Activated B cell treated with CpG ODN at 0.5 μM for 24 hours (primary cell): ENCODE measurements at regions not wholly inside any gene's neighbourhood (a gene's known extent, or its start where the extent isn't known, plus 50 kb on each side); places are given as distances from the start of the nearest gene placed in this dataset.

Experiments
- ATAC-seq: fragments of 200-7000 bp; cut with Tn5 transposase; one replicate; pipeline ENCODE4 v1.10.0; 2021; ENCODE audit warnings: low read depth, mild to moderate bottlenecking, moderate library complexity
- CTCF ChIA-PET: fragments of 350-600 bp; sonication (Branson Sonifier 250); formaldehyde crosslinking; loops from one replicate; lab custom pipeline; 2021; ENCODE audit warnings: antibody characterized with exemption; lab: Charles Lee
- POLR2A ChIA-PET: fragments of 350-600 bp; sonication (Branson Sonifier 250); formaldehyde crosslinking; loops from one replicate; lab custom pipeline; 2021; ENCODE audit warnings: antibody characterized with exemption; lab: Charles Lee
- DNase-seq: peaks from one replicate; pipeline ENCODE4 v3.0.0; 2022
- H3K27ac Mint-ChIP-seq: one replicate; pipeline ENCODE4 v1.8.0; 2020; ENCODE audit warnings: mixed read lengths
- H3K27me3 Mint-ChIP-seq: one replicate; pipeline ENCODE4 v1.8.0; 2021; ENCODE audit warnings: mixed read lengths
- H3K36me3 Mint-ChIP-seq: one replicate; pipeline ENCODE4 v1.8.0; 2021; ENCODE audit warnings: low read depth, mixed read lengths
- H3K4me1 Mint-ChIP-seq: one replicate; pipeline ENCODE4 v1.8.0; 2021; ENCODE audit warnings: mixed read lengths
- H3K4me3 Mint-ChIP-seq: one replicate; pipeline ENCODE4 v1.8.0; 2020; ENCODE audit warnings: mild to moderate bottlenecking, mixed read lengths
- H3K9me3 Mint-ChIP-seq: one replicate; pipeline ENCODE4 v1.8.0; 2020; ENCODE audit warnings: mixed read lengths
- intact Hi-C: fragments of 100-400 bp; cut with micrococcal nuclease; formaldehyde crosslinking; loops from one replicate; pipeline ENCODE4 v1.15.1; 2024
- TF ChIP-seq, protein P1 (sequence below): fragments of 200-600 bp; IDR thresholded peaks from one replicate; pipeline ENCODE4 v1.8.0; 2022; ENCODE audit warnings: antibody characterized with exemption, mild to moderate bottlenecking

DNA sequence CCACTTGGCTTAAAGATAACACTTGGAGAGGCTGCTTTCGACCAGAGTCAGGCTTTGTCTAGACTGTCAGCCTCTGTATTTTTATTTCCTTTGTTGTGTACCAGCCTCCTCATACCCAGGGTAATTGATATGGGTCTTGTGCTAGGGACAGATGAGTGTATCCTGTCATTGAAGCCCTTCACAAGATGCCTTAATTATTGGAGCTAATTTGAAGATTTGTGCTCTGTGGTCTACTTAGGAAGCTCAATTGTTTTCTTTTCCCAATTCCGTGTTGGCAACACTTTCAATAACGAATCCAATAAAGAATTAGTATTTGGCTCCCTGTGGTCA lies 60.5 kb upstream of the DPH6 start:
- no peak overlapping the region for H3K27ac Mint-ChIP-seq
- no peak for ATAC-seq
- POLR2A ChIA-PET, result no interaction called here
- DNase-seq, result no peak
- TF ChIP-seq, protein P1, sequence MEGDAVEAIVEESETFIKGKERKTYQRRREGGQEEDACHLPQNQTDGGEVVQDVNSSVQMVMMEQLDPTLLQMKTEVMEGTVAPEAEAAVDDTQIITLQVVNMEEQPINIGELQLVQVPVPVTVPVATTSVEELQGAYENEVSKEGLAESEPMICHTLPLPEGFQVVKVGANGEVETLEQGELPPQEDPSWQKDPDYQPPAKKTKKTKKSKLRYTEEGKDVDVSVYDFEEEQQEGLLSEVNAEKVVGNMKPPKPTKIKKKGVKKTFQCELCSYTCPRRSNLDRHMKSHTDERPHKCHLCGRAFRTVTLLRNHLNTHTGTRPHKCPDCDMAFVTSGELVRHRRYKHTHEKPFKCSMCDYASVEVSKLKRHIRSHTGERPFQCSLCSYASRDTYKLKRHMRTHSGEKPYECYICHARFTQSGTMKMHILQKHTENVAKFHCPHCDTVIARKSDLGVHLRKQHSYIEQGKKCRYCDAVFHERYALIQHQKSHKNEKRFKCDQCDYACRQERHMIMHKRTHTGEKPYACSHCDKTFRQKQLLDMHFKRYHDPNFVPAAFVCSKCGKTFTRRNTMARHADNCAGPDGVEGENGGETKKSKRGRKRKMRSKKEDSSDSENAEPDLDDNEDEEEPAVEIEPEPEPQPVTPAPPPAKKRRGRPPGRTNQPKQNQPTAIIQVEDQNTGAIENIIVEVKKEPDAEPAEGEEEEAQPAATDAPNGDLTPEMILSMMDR, result no peak
- no peaks in the 10 kb centered on the region for H3K4me1 Mint-ChIP-seq
- CTCF ChIA-PET, result no interaction called here
- no peaks in the 10 kb centered on the region for H3K36me3 Mint-ChIP-seq
- no peaks in the 10 kb centered on the region for H3K9me3 Mint-ChIP-seq
- no peak overlapping the region for H3K4me3 Mint-ChIP-seq
- no peaks in the 10 kb centered on the region for H3K27me3 Mint-ChIP-seq
- intact Hi-C loops, result no loop called here

DNA sequence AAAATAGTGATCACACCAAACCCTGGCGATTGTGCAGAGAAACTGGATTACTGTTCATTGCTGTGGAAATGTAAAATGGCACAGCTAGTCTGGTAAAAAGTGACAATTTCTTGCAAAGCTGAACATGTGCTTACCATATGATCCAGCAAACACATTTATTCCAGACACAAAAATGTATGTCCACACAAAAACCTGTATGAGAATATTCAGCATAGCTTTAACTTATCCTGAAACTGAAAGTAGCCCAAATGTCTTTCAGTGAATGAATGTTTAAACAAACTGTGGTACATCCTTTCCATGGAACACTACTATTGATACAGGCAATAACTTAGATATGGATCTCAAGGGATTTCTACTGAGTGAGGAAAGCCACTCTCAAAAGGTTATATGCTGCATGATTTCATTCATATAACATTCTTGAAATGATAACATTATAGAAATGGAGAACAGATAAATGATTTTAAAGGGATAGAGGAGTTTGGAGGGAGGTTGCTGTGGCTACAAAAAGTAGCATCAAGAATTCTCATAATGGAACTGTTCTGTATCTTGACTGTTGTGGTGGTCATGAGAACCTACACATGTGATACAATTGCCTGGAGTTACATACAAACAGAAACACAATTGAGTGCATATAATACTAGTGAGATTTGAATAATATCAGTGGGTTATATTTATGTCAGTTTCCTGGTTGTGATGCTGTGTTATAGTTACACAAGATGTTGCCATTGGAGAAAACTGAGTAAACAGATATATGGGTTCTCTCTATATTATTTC lies 70.7 kb upstream of the DPH6 start:
- DNase-seq (no peak), ATAC-seq (no peak)
- intact Hi-C loops, result no loop called here
- Mint-ChIP-seq H3K4me3 (no peak overlapping the region), H3K36me3 (no peaks in the 10 kb centered on the region), H3K27ac (no peak overlapping the region), H3K4me1 (peaks cover 2% of the 10 kb centered on the region), H3K9me3 (peaks cover 9% of the 10 kb centered on the region), H3K27me3 (peaks cover 3% of the 10 kb centered on the region)
- TF ChIP-seq, protein P1, result no peak
- ChIA-PET CTCF (no interaction called here), POLR2A (no interaction called here)

DNA sequence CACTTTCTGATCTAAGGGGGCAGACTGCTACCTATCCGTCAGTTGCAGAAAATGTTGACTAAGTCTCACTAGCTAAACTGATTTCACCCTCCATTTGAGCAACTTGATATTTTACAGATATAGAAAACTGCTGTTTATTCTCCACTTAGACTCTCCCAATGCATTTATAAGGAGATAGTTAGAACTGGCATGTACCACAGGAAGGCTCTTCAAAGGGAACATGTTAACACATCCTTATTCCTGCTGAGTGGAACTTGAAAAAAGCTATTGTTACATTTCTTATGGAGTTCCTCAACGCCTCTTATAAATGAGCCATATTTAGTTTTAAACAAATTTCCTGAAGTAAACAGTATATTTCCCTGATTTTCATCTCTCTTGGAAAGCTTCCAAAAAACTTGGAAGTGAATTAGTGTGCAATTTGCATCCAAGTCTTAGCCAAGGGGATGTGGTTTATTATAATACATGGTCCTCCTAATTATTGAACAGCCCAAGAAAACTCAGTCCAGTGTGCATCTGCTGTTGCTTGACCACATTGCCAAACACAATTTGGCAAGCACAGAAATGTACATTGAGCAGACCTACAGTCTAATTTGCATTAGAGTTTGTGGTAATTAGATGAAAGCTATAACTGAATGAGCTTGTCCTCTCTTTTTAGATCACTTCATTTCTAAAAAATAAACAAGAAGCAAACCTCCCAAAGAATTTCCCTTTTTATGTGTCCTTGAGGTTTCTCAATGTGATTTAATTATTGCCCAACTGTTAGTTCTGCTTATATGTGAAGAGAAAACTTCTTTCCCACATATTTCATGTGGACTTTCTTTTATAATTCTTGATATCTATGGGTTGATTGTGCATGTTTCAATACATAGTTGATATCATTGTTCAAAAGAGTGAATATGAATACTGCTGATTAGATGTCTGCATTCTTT lies 72.6 kb upstream of the DPH6 start:
- Mint-ChIP-seq H3K27ac (no peak overlapping the region), H3K4me3 (no peak overlapping the region), H3K9me3 (peaks cover 3% of the 10 kb centered on the region), H3K36me3 (no peaks in the 10 kb centered on the region), H3K27me3 (peaks cover 3% of the 10 kb centered on the region), H3K4me1 (no peaks in the 10 kb centered on the region)
- ChIA-PET CTCF (no interaction called here), POLR2A (no interaction called here)
- intact Hi-C loops, result no loop called here
- ATAC-seq (no peak), DNase-seq (no peak)
- TF ChIP-seq, protein P1, result no peak

DNA sequence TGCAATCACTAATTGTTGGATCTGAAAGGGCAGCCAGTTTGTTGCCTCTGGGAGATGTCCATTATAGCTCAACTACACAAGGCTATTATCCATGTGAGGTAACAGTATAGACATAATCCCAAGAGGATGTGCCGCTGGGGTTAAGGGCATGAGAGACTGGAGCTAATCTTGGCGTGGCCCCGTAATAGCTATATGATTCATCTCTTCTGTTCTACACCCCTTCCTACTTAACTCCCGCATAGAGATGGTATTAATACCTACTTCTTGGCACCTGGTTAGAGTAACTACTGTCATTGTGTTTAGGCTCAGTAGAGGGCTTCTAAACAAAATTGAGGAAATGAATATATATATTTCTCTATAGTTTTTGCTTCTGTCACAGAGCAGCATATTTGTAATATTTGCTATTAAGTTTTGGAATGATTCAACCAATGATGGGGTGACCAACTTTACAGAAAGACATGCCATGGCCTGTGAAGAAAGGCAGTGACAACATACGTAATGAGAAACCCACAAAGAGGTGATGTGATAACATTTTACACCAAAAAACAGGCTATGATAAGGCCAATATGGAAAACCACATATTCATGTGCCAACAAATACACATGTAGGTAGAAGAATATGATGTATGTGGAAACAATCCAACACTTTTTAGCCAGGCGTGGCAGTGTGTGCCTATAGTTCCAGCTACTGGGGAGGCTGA lies 76.8 kb upstream of the DPH6 start:
- H3K4me1 Mint-ChIP-seq, result no peaks in the 10 kb centered on the region
- POLR2A ChIA-PET, result no interaction called here
- CTCF ChIA-PET, result no interaction called here
- no peak for ATAC-seq
- H3K4me3 Mint-ChIP-seq, result no peak overlapping the region
- no peak overlapping the region for H3K27ac Mint-ChIP-seq
- no peaks in the 10 kb centered on the region for H3K36me3 Mint-ChIP-seq
- intact Hi-C loops, result no loop called here
- peaks cover 3% of the 10 kb centered on the region for H3K27me3 Mint-ChIP-seq
- no peaks in the 10 kb centered on the region for H3K9me3 Mint-ChIP-seq
- DNase-seq, result no peak
- TF ChIP-seq, protein P1, result no peak

DNA sequence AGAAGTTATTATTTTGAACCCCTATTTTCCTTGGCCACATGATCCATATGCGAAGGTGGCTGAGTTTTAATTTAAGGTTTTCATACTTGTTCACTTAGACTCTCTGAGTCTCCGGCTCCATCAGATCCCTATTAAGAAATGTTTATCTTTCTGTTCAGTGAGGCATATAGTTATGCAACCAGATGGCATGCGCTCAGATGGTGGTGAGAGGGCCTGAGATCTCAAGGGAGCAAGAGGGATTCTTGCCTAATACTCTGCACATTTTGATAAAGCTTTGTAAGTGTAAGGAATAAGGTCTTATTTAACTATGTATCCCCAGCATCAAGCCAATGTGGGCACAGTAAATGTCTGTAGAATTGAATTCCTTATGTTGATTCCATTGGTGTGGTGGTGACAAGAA lies 78.9 kb upstream of the DPH6 start:
- CTCF ChIA-PET, result no interaction called here
- Mint-ChIP-seq H3K27ac (no peak overlapping the region), H3K27me3 (peaks cover 3% of the 10 kb centered on the region), H3K4me1 (no peaks in the 10 kb centered on the region), H3K36me3 (no peaks in the 10 kb centered on the region), H3K4me3 (no peak overlapping the region), H3K9me3 (no peaks in the 10 kb centered on the region)
- TF ChIP-seq, protein P1, result no peak
- intact Hi-C loops, result no loop called here
- DNase-seq (no peak), ATAC-seq (no peak)
- POLR2A ChIA-PET, result no interaction called here
